ENCODE measurements at regions not wholly inside any gene's neighbourhood (a gene's known extent, or its start where the extent isn't known, plus 50 kb on each side); places are given as distances from the start of the nearest gene placed in this dataset.

DNA sequence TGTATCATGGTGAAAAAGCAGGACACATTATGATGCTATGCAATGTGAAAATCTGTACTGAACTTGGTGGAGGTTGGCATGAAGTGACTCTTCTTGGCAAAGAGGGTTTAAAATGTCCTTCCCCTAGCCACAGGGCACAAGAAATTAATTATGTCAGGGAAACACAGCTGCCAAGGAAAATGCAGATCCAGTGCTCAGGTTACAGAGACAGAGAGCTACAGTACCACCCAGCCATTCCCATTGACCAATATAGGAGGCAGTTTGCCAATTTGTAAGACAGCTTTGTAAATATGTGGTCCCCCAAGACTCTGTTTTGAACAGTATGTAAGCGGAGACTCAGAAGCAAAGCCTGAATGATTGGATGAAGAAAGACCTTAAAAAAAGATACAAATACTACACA lies 69.4 kb upstream of the KLF12 start:
- Histone ChIP-seq H3K9me3 (ENCODE audit: severe bottlenecking) (no peaks in the 10 kb centered on the region), H3K27ac (no peak overlapping the region), H3K36me3 (no peaks in the 10 kb centered on the region), H3K27me3 (ENCODE audit: insufficient read depth, low read depth, severe bottlenecking) (no peaks in the 10 kb centered on the region), H3K4me3 (ENCODE audit: low read depth, low read length) (no peak overlapping the region)
- no peak for DNase-seq
- TF ChIP-seq, protein P1, sequence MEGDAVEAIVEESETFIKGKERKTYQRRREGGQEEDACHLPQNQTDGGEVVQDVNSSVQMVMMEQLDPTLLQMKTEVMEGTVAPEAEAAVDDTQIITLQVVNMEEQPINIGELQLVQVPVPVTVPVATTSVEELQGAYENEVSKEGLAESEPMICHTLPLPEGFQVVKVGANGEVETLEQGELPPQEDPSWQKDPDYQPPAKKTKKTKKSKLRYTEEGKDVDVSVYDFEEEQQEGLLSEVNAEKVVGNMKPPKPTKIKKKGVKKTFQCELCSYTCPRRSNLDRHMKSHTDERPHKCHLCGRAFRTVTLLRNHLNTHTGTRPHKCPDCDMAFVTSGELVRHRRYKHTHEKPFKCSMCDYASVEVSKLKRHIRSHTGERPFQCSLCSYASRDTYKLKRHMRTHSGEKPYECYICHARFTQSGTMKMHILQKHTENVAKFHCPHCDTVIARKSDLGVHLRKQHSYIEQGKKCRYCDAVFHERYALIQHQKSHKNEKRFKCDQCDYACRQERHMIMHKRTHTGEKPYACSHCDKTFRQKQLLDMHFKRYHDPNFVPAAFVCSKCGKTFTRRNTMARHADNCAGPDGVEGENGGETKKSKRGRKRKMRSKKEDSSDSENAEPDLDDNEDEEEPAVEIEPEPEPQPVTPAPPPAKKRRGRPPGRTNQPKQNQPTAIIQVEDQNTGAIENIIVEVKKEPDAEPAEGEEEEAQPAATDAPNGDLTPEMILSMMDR (IDR thresholded peaks at IDR 0.05; ENCODE audit: low read depth, low read length): no peak

DNA sequence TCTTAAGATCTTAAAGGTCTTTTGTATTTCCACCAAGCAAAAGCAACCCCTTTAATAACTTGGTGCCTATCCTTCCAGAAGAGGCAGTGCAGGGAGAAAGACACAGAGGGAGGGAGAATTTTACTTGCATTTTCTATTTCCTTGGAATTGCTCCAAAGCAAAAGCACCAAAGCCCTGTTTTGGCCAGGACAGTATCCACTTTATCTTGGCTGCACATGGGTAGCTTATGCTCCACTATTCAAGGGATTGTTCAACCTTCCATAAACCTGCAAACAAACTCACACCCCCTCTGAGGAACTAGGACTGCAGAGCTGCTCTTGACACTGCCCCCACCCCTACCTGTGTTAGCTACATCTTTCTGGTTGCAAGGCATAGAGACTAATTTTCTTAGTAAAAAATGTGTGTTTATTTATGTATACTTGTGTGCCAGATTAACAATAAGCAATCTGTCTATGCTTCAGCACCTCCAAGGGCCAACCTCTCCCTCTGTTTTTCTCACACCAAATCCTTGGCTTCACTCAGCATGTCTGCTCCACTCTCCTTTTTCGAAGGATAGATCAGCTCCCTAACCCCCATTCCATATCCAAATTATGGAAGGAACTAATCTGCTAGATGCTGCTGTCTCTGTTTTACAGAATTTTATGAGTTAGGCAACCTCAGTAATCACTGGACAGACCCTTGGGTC lies 68.1 kb upstream of the KLF12 start:
- no peaks in the 10 kb centered on the region for H3K36me3 ChIP-seq
- TF ChIP-seq, protein P1 (IDR thresholded peaks at IDR 0.05; ENCODE audit: low read depth, low read length): no peak
- no peaks in the 10 kb centered on the region for H3K9me3 ChIP-seq (ENCODE audit: severe bottlenecking)
- H3K27ac ChIP-seq: no peak overlapping the region
- no peaks in the 10 kb centered on the region for H3K27me3 ChIP-seq (ENCODE audit: insufficient read depth, low read depth, severe bottlenecking)
- H3K4me3 ChIP-seq (ENCODE audit: low read depth, low read length): no peak overlapping the region
- DNase-seq: no peak

DNA sequence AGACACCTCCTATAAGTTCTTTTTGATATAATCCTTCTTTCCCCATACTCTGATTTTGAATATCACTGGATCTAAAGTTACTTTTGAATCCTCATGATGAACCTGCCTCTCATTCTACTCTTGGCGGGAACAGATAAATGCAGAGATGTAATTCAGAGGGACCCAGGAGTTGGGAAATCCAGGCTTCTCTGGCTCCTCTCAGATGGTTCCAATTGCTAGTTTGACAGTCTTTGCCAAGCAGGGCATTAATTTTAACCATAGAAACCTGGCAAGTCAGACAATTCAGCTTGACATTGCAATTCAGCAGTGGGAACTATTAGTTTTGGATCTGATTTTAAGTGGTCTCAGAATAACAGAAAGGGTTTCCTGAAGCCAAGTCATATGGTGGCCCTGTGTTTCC lies 67.3 kb upstream of the KLF12 start:
- TF ChIP-seq, protein P1 (IDR thresholded peaks at IDR 0.05; ENCODE audit: low read depth, low read length): no peak
- DNase-seq: no peak
- Histone ChIP-seq H3K36me3 (no peaks in the 10 kb centered on the region), H3K4me3 (ENCODE audit: low read depth, low read length) (no peak overlapping the region), H3K9me3 (ENCODE audit: severe bottlenecking) (no peaks in the 10 kb centered on the region), H3K27me3 (ENCODE audit: insufficient read depth, low read depth, severe bottlenecking) (no peaks in the 10 kb centered on the region), H3K27ac (no peak overlapping the region)

DNA sequence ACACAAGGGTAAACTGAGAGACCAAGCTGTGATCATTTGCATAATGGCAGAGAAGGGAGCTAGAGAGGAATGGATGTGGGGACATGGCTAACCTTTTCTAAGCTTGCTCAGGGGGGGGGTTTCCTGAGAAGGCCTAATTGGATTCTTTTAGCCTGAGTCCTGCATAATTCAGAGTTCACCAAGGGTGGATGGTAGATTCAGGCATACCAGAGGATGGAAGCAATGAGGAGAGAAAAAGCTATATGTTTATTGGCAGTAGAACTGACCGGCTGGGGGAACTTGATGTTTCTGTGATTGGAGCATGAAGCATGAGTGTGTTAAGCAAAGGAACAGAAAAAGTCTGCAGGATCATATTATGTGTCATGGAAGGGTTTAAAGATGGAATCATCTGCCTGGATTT lies 65.9 kb upstream of the KLF12 start:
- TF ChIP-seq, protein P1 (IDR thresholded peaks at IDR 0.05; ENCODE audit: low read depth, low read length): no peak
- DNase-seq: no peak
- no peak overlapping the region for H3K4me3 ChIP-seq (ENCODE audit: low read depth, low read length)

DNA sequence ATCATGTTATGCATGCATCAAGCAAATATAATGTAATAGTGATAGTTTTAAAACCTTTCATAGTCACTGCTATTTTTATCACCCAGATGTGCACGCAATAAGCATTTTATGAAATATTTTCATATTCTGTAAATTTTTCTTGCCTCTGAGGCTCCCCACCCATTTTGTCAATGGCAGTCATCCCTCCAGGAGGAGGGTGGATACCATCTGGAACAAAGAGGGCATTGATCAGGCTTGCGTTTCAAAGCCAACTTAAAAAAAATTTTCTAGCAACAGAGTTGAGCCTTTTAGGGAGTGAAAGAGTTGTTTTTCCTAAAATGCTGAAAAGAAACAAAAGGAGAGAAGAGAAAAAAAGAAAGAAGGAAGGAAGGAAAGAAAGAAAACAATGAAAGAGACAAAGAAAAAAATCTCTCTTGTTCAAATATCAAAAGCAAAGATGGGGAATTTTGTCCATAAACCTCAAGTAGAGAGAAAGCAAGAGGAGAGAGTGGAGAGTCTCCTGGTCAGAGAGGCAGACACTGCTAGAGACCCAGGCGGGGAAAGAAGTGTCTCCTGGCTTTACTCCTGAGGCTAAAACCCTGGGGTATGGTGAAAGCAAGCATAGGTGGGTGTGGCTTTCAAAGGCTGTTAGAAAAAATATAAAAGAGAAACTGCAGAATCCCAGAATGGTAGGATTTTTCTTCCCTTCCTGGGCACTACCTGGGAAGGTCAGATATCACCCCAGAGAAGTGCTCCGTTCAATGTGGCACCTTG lies 63.6 kb upstream of the KLF12 start:
- no peak for DNase-seq
- TF ChIP-seq, protein P1 (IDR thresholded peaks at IDR 0.05; ENCODE audit: low read depth, low read length): no peak
- Histone ChIP-seq H3K27me3 (ENCODE audit: insufficient read depth, low read depth, severe bottlenecking) (no peaks in the 10 kb centered on the region), H3K4me3 (ENCODE audit: low read depth, low read length) (no peak overlapping the region), H3K9me3 (ENCODE audit: severe bottlenecking) (no peaks in the 10 kb centered on the region), H3K36me3 (no peaks in the 10 kb centered on the region), H3K27ac (no peak overlapping the region)

More for the DNA sequence above, 65.9 kb upstream of the KLF12 start:
- no peaks in the 10 kb centered on the region for H3K9me3 ChIP-seq (ENCODE audit: severe bottlenecking)
- no peaks in the 10 kb centered on the region for H3K36me3 ChIP-seq
- no peaks in the 10 kb centered on the region for H3K27me3 ChIP-seq (ENCODE audit: insufficient read depth, low read depth, severe bottlenecking)
- no peak overlapping the region for H3K27ac ChIP-seq

Data from WERI-Rb-1 (cell line).